Natural killer cell (primary cell): ENCODE measurements at regions not wholly inside any gene's neighbourhood (a gene's known extent, or its start where the extent isn't known, plus 50 kb on each side); places are given as distances from the start of the nearest gene placed in this dataset.

Source experiments
- ATAC-seq, 3 donors: fragments of 150-1000 bp in 2 of 3; fragments of 200-7000 bp in 1 of 3; cut with Tn5 transposase; 1 replicate in 1 of 3; 2 replicates in 2 of 3; pipeline ENCODE4 v1.10.0; 2021; ENCODE audit warnings: mild to moderate bottlenecking in 2 of 3, moderate library complexity in 2 of 3
- DNase-seq, 2 donors: peaks; one replicate each; pipeline versions ENCODE4 v3.0.0 to v3.0.0-alpha.2; 2013 to 2021; ENCODE audit warnings: mixed read lengths in 1 of 2
- H3K27ac ChIP-seq: one replicate; pipeline ENCODE4 v1.5.1; 2013; ENCODE audit warnings: mild to moderate bottlenecking, low read length
- H3K27me3 ChIP-seq: one replicate; pipeline ENCODE4 v1.6.1; 2013; ENCODE audit warnings: low read length; ENCODE audit not compliant: control insufficient read depth, insufficient read depth
- H3K36me3 ChIP-seq: one replicate; pipeline ENCODE4 v1.6.1; 2013; ENCODE audit warnings: low read length; ENCODE audit not compliant: control insufficient read depth, insufficient read depth
- H3K4me1 ChIP-seq: one replicate; pipeline ENCODE4 v1.6.1; 2013; ENCODE audit warnings: low read length; ENCODE audit not compliant: control insufficient read depth, insufficient read depth
- H3K4me3 ChIP-seq: one replicate; pipeline ENCODE4 v1.5.1; 2013; ENCODE audit warnings: low read length
- H3K9me3 ChIP-seq: one replicate; pipeline ENCODE4 v1.6.1; 2013; ENCODE audit warnings: low read length; ENCODE audit not compliant: control insufficient read depth, insufficient read depth
- H3K27ac Mint-ChIP-seq, 2 donors: one replicate each; pipeline ENCODE4 v1.8.0; 2022; ENCODE audit warnings: mild to moderate bottlenecking in 2 of 2, mixed read lengths in 2 of 2, moderate library complexity in 1 of 2
- H3K27me3 Mint-ChIP-seq, 2 donors: one replicate each; pipeline ENCODE4 v1.8.0; 2022; ENCODE audit warnings: low read depth in 2 of 2, mixed read lengths in 2 of 2
- H3K36me3 Mint-ChIP-seq: one replicate; pipeline ENCODE4 v1.8.0; 2022; ENCODE audit warnings: mixed read lengths
- H3K4me1 Mint-ChIP-seq, 2 donors: one replicate each; pipeline ENCODE4 v1.8.0; 2022; ENCODE audit warnings: mixed read lengths in 2 of 2
- H3K4me3 Mint-ChIP-seq: one replicate; pipeline ENCODE4 v1.8.0; 2022; ENCODE audit warnings: mild to moderate bottlenecking, moderate library complexity, mixed read lengths
- H3K9me3 Mint-ChIP-seq, 2 donors: one replicate each; pipeline ENCODE4 v1.8.0; 2022; ENCODE audit warnings: mixed read lengths in 2 of 2
- WGBS: methylation state at CpG from one replicate; pipeline ENCODE4 v1.1.7; 2013; ENCODE audit warnings: missing lambda C conversion rate; ENCODE audit not compliant: insufficient coverage; 5-methylcytosine and 5-hydroxymethylcytosine counted together
- intact Hi-C: fragments of 100-400 bp; cut with micrococcal nuclease; formaldehyde crosslinking; loops from one replicate; pipeline ENCODE4 v1.14.2; 2022
- TF ChIP-seq, protein P1 (sequence below): fragments of 200-600 bp; IDR thresholded peaks from one replicate; pipeline ENCODE4 v1.8.0; 2022; ENCODE audit warnings: antibody characterized with exemption

DNA sequence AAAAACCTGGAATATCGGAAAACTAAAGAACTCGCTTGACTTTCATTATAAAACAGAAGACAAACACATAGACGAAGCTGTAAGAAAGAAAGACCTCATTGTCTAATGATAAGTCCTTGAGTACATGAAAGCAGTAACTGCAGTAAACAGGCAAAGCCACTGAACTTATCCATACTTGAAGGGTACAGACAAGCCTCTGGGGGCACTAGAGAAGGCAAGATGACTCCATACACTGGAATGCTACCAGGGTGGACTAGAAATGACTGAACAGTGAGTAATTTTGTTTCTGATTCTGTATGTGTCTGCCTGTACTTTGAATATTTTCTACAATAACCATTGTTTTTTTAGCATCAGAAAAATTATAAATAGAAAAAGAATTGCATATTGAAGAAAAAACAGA, 507.9 kb downstream of the UQCRFS1 start:
- no peaks in the 10 kb centered on the region for H3K36me3 Mint-ChIP-seq
- Histone ChIP-seq H3K4me3 (no peak overlapping the region), H3K4me1 (no peaks in the 10 kb centered on the region), H3K36me3 (no peaks in the 10 kb centered on the region), H3K9me3 (no peaks in the 10 kb centered on the region), H3K27ac (no peak overlapping the region), H3K27me3 (peaks cover 3% of the 10 kb centered on the region)
- 100% methylated on average over 3 of the region's 3 CpGs for WGBS
- ATAC-seq (no peak), DNase-seq (no peak)
- TF ChIP-seq, protein P1, sequence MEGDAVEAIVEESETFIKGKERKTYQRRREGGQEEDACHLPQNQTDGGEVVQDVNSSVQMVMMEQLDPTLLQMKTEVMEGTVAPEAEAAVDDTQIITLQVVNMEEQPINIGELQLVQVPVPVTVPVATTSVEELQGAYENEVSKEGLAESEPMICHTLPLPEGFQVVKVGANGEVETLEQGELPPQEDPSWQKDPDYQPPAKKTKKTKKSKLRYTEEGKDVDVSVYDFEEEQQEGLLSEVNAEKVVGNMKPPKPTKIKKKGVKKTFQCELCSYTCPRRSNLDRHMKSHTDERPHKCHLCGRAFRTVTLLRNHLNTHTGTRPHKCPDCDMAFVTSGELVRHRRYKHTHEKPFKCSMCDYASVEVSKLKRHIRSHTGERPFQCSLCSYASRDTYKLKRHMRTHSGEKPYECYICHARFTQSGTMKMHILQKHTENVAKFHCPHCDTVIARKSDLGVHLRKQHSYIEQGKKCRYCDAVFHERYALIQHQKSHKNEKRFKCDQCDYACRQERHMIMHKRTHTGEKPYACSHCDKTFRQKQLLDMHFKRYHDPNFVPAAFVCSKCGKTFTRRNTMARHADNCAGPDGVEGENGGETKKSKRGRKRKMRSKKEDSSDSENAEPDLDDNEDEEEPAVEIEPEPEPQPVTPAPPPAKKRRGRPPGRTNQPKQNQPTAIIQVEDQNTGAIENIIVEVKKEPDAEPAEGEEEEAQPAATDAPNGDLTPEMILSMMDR, result no peak
- intact Hi-C loops, result no loop called here
- H3K27ac Mint-ChIP-seq, result no peak overlapping the region
- H3K27me3 Mint-ChIP-seq, result peaks cover 2 to 20% of the 10 kb centered on the region in 2 donors
- no peak overlapping the region for H3K4me3 Mint-ChIP-seq
- H3K9me3 Mint-ChIP-seq, result no peaks in the 10 kb centered on the region
- no peaks in the 10 kb centered on the region for H3K4me1 Mint-ChIP-seq

DNA sequence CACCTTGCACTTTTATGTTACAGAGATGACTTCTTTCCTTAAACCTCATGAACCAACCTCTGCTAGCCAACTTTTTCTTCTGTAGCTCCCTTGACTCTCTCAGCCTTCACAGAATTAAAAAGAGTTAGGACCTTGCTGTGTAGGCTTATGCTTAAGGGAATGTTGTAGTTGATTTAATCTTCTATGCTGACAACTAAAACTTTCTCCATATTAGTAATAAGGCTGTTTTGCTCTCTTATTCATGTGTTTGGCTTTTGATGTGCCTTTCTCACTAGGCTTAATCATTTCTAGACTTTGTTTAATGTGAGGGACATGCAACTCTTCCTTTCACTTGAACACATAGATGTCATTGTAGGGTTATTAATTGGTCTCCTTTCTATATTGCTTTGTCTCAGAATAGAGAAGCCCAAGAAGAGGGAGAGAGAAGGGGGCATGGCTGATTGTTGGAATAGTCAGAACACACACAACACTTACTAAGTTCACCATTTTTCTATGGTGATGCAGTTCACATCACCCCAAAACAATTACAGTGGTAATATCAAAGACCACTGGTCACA, 509.5 kb downstream of the UQCRFS1 start:
- Histone ChIP-seq H3K9me3 (no peaks in the 10 kb centered on the region), H3K4me3 (no peak overlapping the region), H3K27me3 (peaks cover 3% of the 10 kb centered on the region), H3K4me1 (no peaks in the 10 kb centered on the region), H3K27ac (no peak overlapping the region), H3K36me3 (no peaks in the 10 kb centered on the region)
- no peaks in the 10 kb centered on the region for H3K9me3 Mint-ChIP-seq
- H3K4me1 Mint-ChIP-seq, result no peaks in the 10 kb centered on the region
- H3K27me3 Mint-ChIP-seq, result peaks cover 6 to 23% of the 10 kb centered on the region in 2 donors
- intact Hi-C loops, result no loop called here
- H3K4me3 Mint-ChIP-seq, result no peak overlapping the region
- TF ChIP-seq, protein P1, result no peak
- H3K27ac Mint-ChIP-seq, result no peak overlapping the region
- H3K36me3 Mint-ChIP-seq, result no peaks in the 10 kb centered on the region
- ATAC-seq (no peak), DNase-seq (no peak)

DNA sequence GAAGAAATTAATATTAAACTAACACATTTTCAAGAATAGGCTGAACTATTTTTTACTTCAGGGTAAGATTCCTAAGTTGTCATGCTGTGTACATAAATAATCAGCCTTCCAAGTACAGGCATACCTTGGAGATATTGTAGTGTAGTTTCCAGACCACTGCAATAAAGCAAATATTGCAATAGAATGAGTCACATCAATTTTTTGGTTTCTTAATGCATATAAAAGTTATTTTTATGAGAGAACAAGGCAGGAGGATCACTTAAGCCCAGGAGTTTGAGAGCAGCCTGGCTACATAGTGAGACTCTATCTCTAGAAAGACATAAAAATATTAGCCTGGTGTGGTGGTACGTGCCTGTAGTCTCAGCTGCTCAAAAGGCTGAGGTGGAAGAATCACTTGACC, 511.5 kb downstream of the UQCRFS1 start:
- peaks cover 9 to 36% of the 10 kb centered on the region in 2 donors for H3K27me3 Mint-ChIP-seq
- H3K4me3 Mint-ChIP-seq, result no peak overlapping the region
- Histone ChIP-seq H3K27ac (no peak overlapping the region), H3K36me3 (no peaks in the 10 kb centered on the region), H3K27me3 (peaks cover 6% of the 10 kb centered on the region), H3K9me3 (no peaks in the 10 kb centered on the region), H3K4me3 (no peak overlapping the region), H3K4me1 (no peaks in the 10 kb centered on the region)
- H3K9me3 Mint-ChIP-seq, result no peaks in the 10 kb centered on the region
- TF ChIP-seq, protein P1, result no peak
- 100% methylated on average over 1 of the region's 1 CpG for WGBS
- intact Hi-C loops, result no loop called here
- ATAC-seq (no peak), DNase-seq (no peak)
- no peaks in the 10 kb centered on the region for H3K4me1 Mint-ChIP-seq
- no peaks in the 10 kb centered on the region for H3K36me3 Mint-ChIP-seq
- no peak overlapping the region for H3K27ac Mint-ChIP-seq

DNA sequence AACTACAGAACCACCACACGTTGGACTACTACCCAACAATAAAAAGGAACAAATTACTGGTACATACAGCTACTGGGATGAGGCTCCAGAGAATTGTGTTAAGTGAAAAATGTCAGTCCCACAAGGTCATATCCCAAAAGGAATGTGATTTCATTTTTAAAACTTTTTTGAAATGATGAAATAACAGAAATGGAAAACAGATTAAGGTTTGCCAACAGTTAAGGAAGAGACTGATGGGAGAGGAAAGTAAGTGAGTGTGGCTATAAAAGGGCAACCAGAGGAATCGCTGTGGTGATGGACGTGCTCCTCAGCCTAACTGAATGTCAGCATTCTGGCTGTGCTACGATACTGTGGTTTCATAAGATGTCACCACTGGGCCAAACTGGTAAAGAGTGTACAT, 512.8 kb downstream of the UQCRFS1 start:
- intact Hi-C loops, result no loop called here
- H3K27me3 Mint-ChIP-seq, result peaks cover 20 to 49% of the 10 kb centered on the region in 2 donors
- H3K9me3 ChIP-seq, result no peaks in the 10 kb centered on the region
- TF ChIP-seq, protein P1, result no peak
- no peak overlapping the region for H3K27ac Mint-ChIP-seq
- H3K27me3 ChIP-seq, result peaks cover 6% of the 10 kb centered on the region
- H3K4me3 Mint-ChIP-seq, result no peak overlapping the region
- 71% methylated on average over 4 of the region's 4 CpGs for whole genome bisulfite sequencing
- H3K9me3 Mint-ChIP-seq, result no peaks in the 10 kb centered on the region
- no peak overlapping the region for H3K4me3 ChIP-seq
- no peak overlapping the region for H3K27ac ChIP-seq
- H3K36me3 Mint-ChIP-seq, result no peaks in the 10 kb centered on the region
- H3K36me3 ChIP-seq, result no peaks in the 10 kb centered on the region
- ATAC-seq, result no peak
- H3K4me1 Mint-ChIP-seq, result no peaks in the 10 kb centered on the region
- DNase-seq, result no peak
- H3K4me1 ChIP-seq, result no peaks in the 10 kb centered on the region
